Vagina (tissue), 2 donors: ENCODE measurements at regions not wholly inside any gene's neighbourhood (a gene's known extent, or its start where the extent isn't known, plus 50 kb on each side); places are given as distances from the start of the nearest gene placed in this dataset.

Source experiments
- CTCF ChIP-seq, 3 experiments: fragments of 450-650 bp in 2 of 3; fragments of 200-600 bp in 1 of 3; sonication (generic) in 1 of 3; IDR thresholded peaks; one replicate each; pipeline ENCODE4 v1.5.1; 2017 to 2019; ENCODE audit warnings: antibody characterized with exemption in 3 of 3, mild to moderate bottlenecking in 2 of 3, moderate library complexity in 2 of 3
- POLR2A ChIP-seq, 2 donors: fragments of 450-650 bp; IDR thresholded peaks; one replicate each; pipeline ENCODE4 v1.6.1; 2017; ENCODE audit warnings: antibody characterized with exemption in 2 of 2, mild to moderate bottlenecking in 2 of 2, moderate library complexity in 2 of 2
- POLR2AphosphoS5 ChIP-seq, 2 donors: sonication (generic); formaldehyde crosslinking; IDR thresholded peaks; one replicate each; pipeline ENCODE4 v1.9.0; 2017; ENCODE audit warnings: antibody characterized with exemption in 2 of 2, mild to moderate bottlenecking in 2 of 2, low read depth in 1 of 2; ENCODE audit not compliant: insufficient read depth in 1 of 2

GRCh38 chr5:158397278-158397677 is 538.3 kb upstream of the CLINT1 start:
- TF ChIP-seq CTCF (IDR thresholded peaks at IDR 0.05) (no peak), POLR2AphosphoS5 (IDR thresholded peaks at IDR 0.05; ENCODE audit: insufficient read depth in 1 of 2, low read depth in 1 of 2) (no peak), POLR2A (IDR thresholded peaks at IDR 0.05) (no peak)
